ENCODE measurements at regions not wholly inside any gene's neighbourhood (a gene's known extent, or its start where the extent isn't known, plus 50 kb on each side); places are given as distances from the start of the nearest gene placed in this dataset.

GRCh38 chr5:58403822-58404433 is 56.0 kb downstream of the PLK2 start:
- Histone ChIP-seq H3K4me3 (ENCODE audit: low read length) (no peak overlapping the region), H3K4me1 (ENCODE audit: control insufficient read depth, low read depth, low read length) (peaks cover 23% of the 10 kb centered on the region), H3K27me3 (ENCODE audit: control insufficient read depth, insufficient read depth, low read length) (no peaks in the 10 kb centered on the region), H3K36me3 (ENCODE audit: control insufficient read depth, low read depth, low read length) (no peaks in the 10 kb centered on the region), H3K27ac (ENCODE audit: low read length) (no peak overlapping the region), H3K9me3 (ENCODE audit: control insufficient read depth, low read depth, low read length) (no peaks in the 10 kb centered on the region), H3K9ac (ENCODE audit: low read length) (no peak overlapping the region)

GRCh38 chr5:58401701-58402100 is 58.2 kb downstream of the PLK2 start:
- Histone ChIP-seq H3K36me3 (ENCODE audit: control insufficient read depth, low read depth, low read length) (no peaks in the 10 kb centered on the region), H3K27ac (ENCODE audit: low read length) (no peak overlapping the region), H3K4me1 (ENCODE audit: control insufficient read depth, low read depth, low read length) (peaks cover 18% of the 10 kb centered on the region), H3K9me3 (ENCODE audit: control insufficient read depth, low read depth, low read length) (no peaks in the 10 kb centered on the region), H3K27me3 (ENCODE audit: control insufficient read depth, insufficient read depth, low read length) (no peaks in the 10 kb centered on the region), H3K9ac (ENCODE audit: low read length) (no peak overlapping the region), H3K4me3 (ENCODE audit: low read length) (no peak overlapping the region)

GRCh38 chr5:58400737-58401136 is 59.1 kb downstream of the PLK2 start:
- H3K27ac ChIP-seq (ENCODE audit: low read length), result no peak overlapping the region
- H3K9me3 ChIP-seq (ENCODE audit: control insufficient read depth, low read depth, low read length), result no peaks in the 10 kb centered on the region
- H3K9ac ChIP-seq (ENCODE audit: low read length), result no peak overlapping the region
- H3K4me3 ChIP-seq (ENCODE audit: low read length), result no peak overlapping the region
- H3K36me3 ChIP-seq (ENCODE audit: control insufficient read depth, low read depth, low read length), result no peaks in the 10 kb centered on the region
- peaks cover 8% of the 10 kb centered on the region for H3K4me1 ChIP-seq (ENCODE audit: control insufficient read depth, low read depth, low read length)
- no peaks in the 10 kb centered on the region for H3K27me3 ChIP-seq (ENCODE audit: control insufficient read depth, insufficient read depth, low read length)

- Histone ChIP-seq H3K27me3 (ENCODE audit: control insufficient read depth, insufficient read depth, low read length) (no peaks in the 10 kb centered on the region), H3K9ac (ENCODE audit: low read length) (no peak overlapping the region), H3K4me1 (ENCODE audit: control insufficient read depth, low read depth, low read length) (peaks cover under 1% of the 10 kb centered on the region), H3K27ac (ENCODE audit: low read length) (no peak overlapping the region), H3K36me3 (ENCODE audit: control insufficient read depth, low read depth, low read length) (no peaks in the 10 kb centered on the region), H3K4me3 (ENCODE audit: low read length) (no peak overlapping the region), H3K9me3 (ENCODE audit: control insufficient read depth, low read depth, low read length) (no peaks in the 10 kb centered on the region)
These were observed 59.9 kb downstream of the PLK2 start for GRCh38 chr5:58399951-58400350.

- Histone ChIP-seq H3K9me3 (ENCODE audit: control insufficient read depth, low read depth, low read length) (no peaks in the 10 kb centered on the region), H3K27me3 (ENCODE audit: control insufficient read depth, insufficient read depth, low read length) (no peaks in the 10 kb centered on the region), H3K27ac (ENCODE audit: low read length) (no peak overlapping the region), H3K4me1 (ENCODE audit: control insufficient read depth, low read depth, low read length) (peaks cover 8% of the 10 kb centered on the region), H3K36me3 (ENCODE audit: control insufficient read depth, low read depth, low read length) (no peaks in the 10 kb centered on the region), H3K9ac (ENCODE audit: low read length) (no peak overlapping the region), H3K4me3 (ENCODE audit: low read length) (no peak overlapping the region)
These were observed 65.5 kb downstream of the PLK2 start for GRCh38 chr5:58394339-58394738.

- Histone ChIP-seq H3K4me1 (ENCODE audit: control insufficient read depth, low read depth, low read length) (peaks cover 8% of the 10 kb centered on the region), H3K9me3 (ENCODE audit: control insufficient read depth, low read depth, low read length) (no peaks in the 10 kb centered on the region), H3K9ac (ENCODE audit: low read length) (no peak overlapping the region), H3K27me3 (ENCODE audit: control insufficient read depth, insufficient read depth, low read length) (no peaks in the 10 kb centered on the region), H3K36me3 (ENCODE audit: control insufficient read depth, low read depth, low read length) (no peaks in the 10 kb centered on the region), H3K4me3 (ENCODE audit: low read length) (no peak overlapping the region), H3K27ac (ENCODE audit: low read length) (no peak overlapping the region)
These were observed 66.2 kb downstream of the PLK2 start for GRCh38 chr5:58393716-58394115.

- H3K36me3 ChIP-seq (ENCODE audit: control insufficient read depth, low read depth, low read length), result no peaks in the 10 kb centered on the region
- no peaks in the 10 kb centered on the region for H3K27me3 ChIP-seq (ENCODE audit: control insufficient read depth, insufficient read depth, low read length)
- no peak overlapping the region for H3K4me3 ChIP-seq (ENCODE audit: low read length)
- H3K9me3 ChIP-seq (ENCODE audit: control insufficient read depth, low read depth, low read length), result no peaks in the 10 kb centered on the region
- no peak overlapping the region for H3K9ac ChIP-seq (ENCODE audit: low read length)
- peaks cover 8% of the 10 kb centered on the region for H3K4me1 ChIP-seq (ENCODE audit: control insufficient read depth, low read depth, low read length)
- H3K27ac ChIP-seq (ENCODE audit: low read length), result no peak overlapping the region
These were observed 67.4 kb downstream of the PLK2 start for GRCh38 chr5:58392496-58392895.

- H3K27me3 ChIP-seq (ENCODE audit: control insufficient read depth, insufficient read depth, low read length), result no peaks in the 10 kb centered on the region
- no peak overlapping the region for H3K4me3 ChIP-seq (ENCODE audit: low read length)
- H3K36me3 ChIP-seq (ENCODE audit: control insufficient read depth, low read depth, low read length), result no peaks in the 10 kb centered on the region
- H3K9ac ChIP-seq (ENCODE audit: low read length), result no peak overlapping the region
- no peaks in the 10 kb centered on the region for H3K4me1 ChIP-seq (ENCODE audit: control insufficient read depth, low read depth, low read length)
- peaks cover 34% of the 10 kb centered on the region for H3K9me3 ChIP-seq (ENCODE audit: control insufficient read depth, low read depth, low read length)
- no peak overlapping the region for H3K27ac ChIP-seq (ENCODE audit: low read length)
These were observed 76.4 kb downstream of the PLK2 start for GRCh38 chr5:58383448-58383847.

GRCh38 chr5:58382131-58382534 is 77.8 kb downstream of the PLK2 start:
- Histone ChIP-seq H3K27ac (ENCODE audit: low read length) (no peak overlapping the region), H3K27me3 (ENCODE audit: control insufficient read depth, insufficient read depth, low read length) (no peaks in the 10 kb centered on the region), H3K36me3 (ENCODE audit: control insufficient read depth, low read depth, low read length) (no peaks in the 10 kb centered on the region), H3K4me1 (ENCODE audit: control insufficient read depth, low read depth, low read length) (no peaks in the 10 kb centered on the region), H3K9ac (ENCODE audit: low read length) (no peak overlapping the region), H3K4me3 (ENCODE audit: low read length) (no peak overlapping the region), H3K9me3 (ENCODE audit: control insufficient read depth, low read depth, low read length) (peaks cover 35% of the 10 kb centered on the region)

- Histone ChIP-seq H3K27me3 (ENCODE audit: control insufficient read depth, insufficient read depth, low read length) (no peaks in the 10 kb centered on the region), H3K27ac (ENCODE audit: low read length) (no peak overlapping the region), H3K9ac (ENCODE audit: low read length) (no peak overlapping the region), H3K4me3 (ENCODE audit: low read length) (no peak overlapping the region), H3K4me1 (ENCODE audit: control insufficient read depth, low read depth, low read length) (no peaks in the 10 kb centered on the region), H3K9me3 (ENCODE audit: control insufficient read depth, low read depth, low read length) (peaks cover 35% of the 10 kb centered on the region), H3K36me3 (ENCODE audit: control insufficient read depth, low read depth, low read length) (no peaks in the 10 kb centered on the region)
These were observed 78.3 kb downstream of the PLK2 start for GRCh38 chr5:58381566-58381965.

- Histone ChIP-seq H3K27ac (ENCODE audit: low read length) (no peak overlapping the region), H3K4me1 (ENCODE audit: control insufficient read depth, low read depth, low read length) (no peaks in the 10 kb centered on the region), H3K4me3 (ENCODE audit: low read length) (no peak overlapping the region), H3K9ac (ENCODE audit: low read length) (no peak overlapping the region), H3K9me3 (ENCODE audit: control insufficient read depth, low read depth, low read length) (peaks cover 35% of the 10 kb centered on the region), H3K27me3 (ENCODE audit: control insufficient read depth, insufficient read depth, low read length) (no peaks in the 10 kb centered on the region), H3K36me3 (ENCODE audit: control insufficient read depth, low read depth, low read length) (no peaks in the 10 kb centered on the region)
These were observed 79.2 kb downstream of the PLK2 start for GRCh38 chr5:58380655-58381054.

- Histone ChIP-seq H3K36me3 (ENCODE audit: control insufficient read depth, low read depth, low read length) (no peaks in the 10 kb centered on the region), H3K9me3 (ENCODE audit: control insufficient read depth, low read depth, low read length) (peaks cover 35% of the 10 kb centered on the region), H3K27me3 (ENCODE audit: control insufficient read depth, insufficient read depth, low read length) (no peaks in the 10 kb centered on the region), H3K4me1 (ENCODE audit: control insufficient read depth, low read depth, low read length) (no peaks in the 10 kb centered on the region), H3K4me3 (ENCODE audit: low read length) (no peak overlapping the region), H3K27ac (ENCODE audit: low read length) (no peak overlapping the region), H3K9ac (ENCODE audit: low read length) (no peak overlapping the region)
These were observed 81.1 kb downstream of the PLK2 start for GRCh38 chr5:58378613-58379390.
